HL-60 (cell line): ENCODE measurements at regions not wholly inside any gene's neighbourhood (a gene's known extent, or its start where the extent isn't known, plus 50 kb on each side); places are given as distances from the start of the nearest gene placed in this dataset.

Source experiments
- DNase-seq, 2 experiments: peaks; one replicate each; pipeline ENCODE4 v3.0.0-alpha.2; 2010 to 2020; ENCODE audit warnings: low read depth in 1 of 2, low spot score in 1 of 2
- H3K27ac ChIP-seq: fragments of 250-450 bp; sonication (Bioruptor Pico); replicated peaks from 2 replicates; pipeline ENCODE4 v1.5.1; 2020; ENCODE audit warnings: mild to moderate bottlenecking, moderate library complexity
- H3K27me3 ChIP-seq: fragments of 250-450 bp; sonication (Bioruptor Pico); 2 replicates; pipeline ENCODE4 v1.5.1; 2021; ENCODE audit warnings: mild to moderate bottlenecking, moderate library complexity; ENCODE audit not compliant: insufficient read depth, poor library complexity, severe bottlenecking
- H3K4me3 ChIP-seq: replicated peaks from 2 replicates; pipeline ENCODE4 v1.5.1; 2011; ENCODE audit warnings: mild to moderate bottlenecking, control low read depth, low read length; ENCODE audit not compliant: insufficient read depth
- CTCF ChIP-seq: IDR thresholded peaks from one replicate; pipeline ENCODE4 v1.5.1; 2011; ENCODE audit warnings: low read length, control low read depth, inconsistent platforms; ENCODE audit not compliant: insufficient read depth
- GABPA ChIP-seq: IDR thresholded peaks from 2 replicates; pipeline ENCODE4 v1.6.1; 2012; ENCODE audit warnings: low read depth
- POLR2AphosphoS5 ChIP-seq: IDR thresholded peaks from 2 replicates; pipeline ENCODE4 v1.6.1; 2012; ENCODE audit warnings: low read depth
- SPI1 ChIP-seq: IDR thresholded peaks from 2 replicates; pipeline ENCODE4 v1.6.1; 2012; ENCODE audit warnings: low read depth, mild to moderate bottlenecking, borderline replicate concordance
- TF ChIP-seq, protein P1 (sequence below): IDR thresholded peaks from 2 replicates; pipeline ENCODE4 v1.6.1; 2012; ENCODE audit warnings: low read depth; ENCODE audit not compliant: insufficient replicate concordance

GRCh38 chrX:140206657-140207056 lies 241.3 kb upstream of the CXorf66 start:
- H3K27ac ChIP-seq: no peak overlapping the region
- DNase-seq: no peak
- no peak overlapping the region for H3K4me3 ChIP-seq
- no peak for TF ChIP-seq CTCF
- no peak for TF ChIP-seq GABPA
- H3K27me3 ChIP-seq: no peaks in the 10 kb centered on the region

- Histone ChIP-seq H3K4me3 (no peak overlapping the region), H3K27me3 (no peaks in the 10 kb centered on the region), H3K27ac (no peak overlapping the region)
- DNase-seq: no peak
- TF ChIP-seq GABPA (no peak), CTCF (no peak)
Observed at GRCh38 chrX:140190441-140191108, 225.3 kb upstream of the CXorf66 start.

DNA sequence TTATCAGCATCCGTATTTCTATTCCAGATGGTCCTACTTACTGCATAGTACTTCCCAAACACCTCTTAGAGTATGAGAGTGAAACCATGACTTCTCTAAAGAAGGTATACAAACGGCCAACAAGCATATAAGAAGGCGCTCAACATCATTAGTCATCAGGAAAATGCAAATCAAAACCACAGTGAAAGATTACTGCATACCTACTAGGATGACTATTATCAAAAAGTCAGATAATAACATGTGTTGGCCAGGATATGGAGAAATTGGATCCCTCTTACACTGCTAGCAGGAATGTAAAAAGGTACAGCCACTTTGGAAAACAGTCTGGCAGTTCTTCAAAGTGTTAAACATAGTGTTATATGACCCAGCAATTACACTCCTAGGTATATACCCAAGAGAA lies 215.3 kb upstream of the CXorf66 start:
- TF ChIP-seq, protein P1, sequence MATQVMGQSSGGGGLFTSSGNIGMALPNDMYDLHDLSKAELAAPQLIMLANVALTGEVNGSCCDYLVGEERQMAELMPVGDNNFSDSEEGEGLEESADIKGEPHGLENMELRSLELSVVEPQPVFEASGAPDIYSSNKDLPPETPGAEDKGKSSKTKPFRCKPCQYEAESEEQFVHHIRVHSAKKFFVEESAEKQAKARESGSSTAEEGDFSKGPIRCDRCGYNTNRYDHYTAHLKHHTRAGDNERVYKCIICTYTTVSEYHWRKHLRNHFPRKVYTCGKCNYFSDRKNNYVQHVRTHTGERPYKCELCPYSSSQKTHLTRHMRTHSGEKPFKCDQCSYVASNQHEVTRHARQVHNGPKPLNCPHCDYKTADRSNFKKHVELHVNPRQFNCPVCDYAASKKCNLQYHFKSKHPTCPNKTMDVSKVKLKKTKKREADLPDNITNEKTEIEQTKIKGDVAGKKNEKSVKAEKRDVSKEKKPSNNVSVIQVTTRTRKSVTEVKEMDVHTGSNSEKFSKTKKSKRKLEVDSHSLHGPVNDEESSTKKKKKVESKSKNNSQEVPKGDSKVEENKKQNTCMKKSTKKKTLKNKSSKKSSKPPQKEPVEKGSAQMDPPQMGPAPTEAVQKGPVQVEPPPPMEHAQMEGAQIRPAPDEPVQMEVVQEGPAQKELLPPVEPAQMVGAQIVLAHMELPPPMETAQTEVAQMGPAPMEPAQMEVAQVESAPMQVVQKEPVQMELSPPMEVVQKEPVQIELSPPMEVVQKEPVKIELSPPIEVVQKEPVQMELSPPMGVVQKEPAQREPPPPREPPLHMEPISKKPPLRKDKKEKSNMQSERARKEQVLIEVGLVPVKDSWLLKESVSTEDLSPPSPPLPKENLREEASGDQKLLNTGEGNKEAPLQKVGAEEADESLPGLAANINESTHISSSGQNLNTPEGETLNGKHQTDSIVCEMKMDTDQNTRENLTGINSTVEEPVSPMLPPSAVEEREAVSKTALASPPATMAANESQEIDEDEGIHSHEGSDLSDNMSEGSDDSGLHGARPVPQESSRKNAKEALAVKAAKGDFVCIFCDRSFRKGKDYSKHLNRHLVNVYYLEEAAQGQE: no peak
- TF ChIP-seq POLR2AphosphoS5: no peak
- TF ChIP-seq CTCF: no peak
- TF ChIP-seq GABPA: no peak
- no peak for TF ChIP-seq SPI1
- DNase-seq: no peak
- Histone ChIP-seq H3K27ac (no peak overlapping the region), H3K27me3 (no peaks in the 10 kb centered on the region), H3K4me3 (no peak overlapping the region)

- TF ChIP-seq POLR2AphosphoS5 (no peak), CTCF (no peak), GABPA (no peak), SPI1 (no peak)
- TF ChIP-seq, protein P1: no peak
- no peak for DNase-seq
- no peaks in the 10 kb centered on the region for H3K27me3 ChIP-seq
- no peak overlapping the region for H3K27ac ChIP-seq
- H3K4me3 ChIP-seq: no peak overlapping the region
Observed at GRCh38 chrX:140177821-140178220, 212.5 kb upstream of the CXorf66 start.
